PC-9 (cell line): ENCODE measurements at regions not wholly inside any gene's neighbourhood (a gene's known extent, or its start where the extent isn't known, plus 50 kb on each side); places are given as distances from the start of the nearest gene placed in this dataset.

Experiments
- CTCF ChIP-seq: fragments of 200-600 bp; sonication (generic); conservative IDR thresholded peaks from 2 replicates; pipeline ENCODE4 v1.6.1; 2017; ENCODE audit warnings: mixed run types, antibody characterized with exemption, mild to moderate bottlenecking, moderate library complexity
- EZH2 ChIP-seq: fragments of 200-600 bp; sonication (generic); IDR thresholded peaks from 2 replicates; pipeline ENCODE4 v1.8.0; 2017; ENCODE audit warnings: antibody characterized with exemption, low read depth

DNA sequence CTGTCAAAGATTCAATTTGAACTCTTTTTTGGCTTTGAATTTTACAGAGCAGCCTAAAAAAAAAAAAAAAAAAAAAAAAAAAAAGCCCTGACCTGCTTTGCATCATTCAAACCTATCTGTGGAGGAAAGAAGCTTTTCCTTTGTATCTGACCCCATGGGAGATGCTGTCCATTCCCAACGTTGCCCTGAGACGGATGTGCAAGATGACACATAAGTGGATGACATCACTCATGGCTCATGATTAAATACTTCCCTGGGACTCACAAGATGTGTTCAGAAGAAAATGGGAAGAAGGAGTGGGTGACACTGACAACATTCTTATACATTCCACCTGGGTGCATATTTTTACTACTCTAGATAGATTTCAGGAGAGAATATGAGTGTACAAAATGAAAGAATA, 245.7 kb upstream of the ELAVL2 start:
- TF ChIP-seq CTCF (no peak), EZH2 (no peak)
